H9 (cell line): ENCODE measurements at regions not wholly inside any gene's neighbourhood (a gene's known extent, or its start where the extent isn't known, plus 50 kb on each side); places are given as distances from the start of the nearest gene placed in this dataset.

Experiments
- DNase-seq: peaks from one replicate; pipeline ENCODE4 v3.0.0-alpha.2; 2017
- H2AFZ ChIP-seq: one replicate; pipeline ENCODE4 v1.6.1; 2013; ENCODE audit warnings: mild to moderate bottlenecking, low read length, control low read depth, moderate library complexity
- H2AK5ac ChIP-seq: 2 replicates; pipeline ENCODE4 v1.6.1; 2013; ENCODE audit warnings: low read length, control low read depth, mixed read lengths; ENCODE audit not compliant: insufficient read length
- H2BK120ac ChIP-seq: one replicate; pipeline ENCODE4 v1.6.1; 2013; ENCODE audit warnings: low read depth, mild to moderate bottlenecking, low read length, control low read depth, inconsistent platforms; ENCODE audit not compliant: poor library complexity, severe bottlenecking
- H2BK12ac ChIP-seq: 2 replicates; pipeline ENCODE4 v1.6.1; 2013; ENCODE audit warnings: low read length, control low read depth, mixed read lengths, low read depth; ENCODE audit not compliant: insufficient read length
- H2BK15ac ChIP-seq: 2 replicates; pipeline ENCODE4 v1.6.1; 2013; ENCODE audit warnings: low read depth, low read length, control low read depth
- H2BK20ac ChIP-seq: one replicate; pipeline ENCODE4 v1.6.1; 2013; ENCODE audit warnings: low read depth, mild to moderate bottlenecking, low read length, control low read depth, inconsistent platforms; ENCODE audit not compliant: poor library complexity, severe bottlenecking
- H2BK5ac ChIP-seq: 2 replicates; pipeline ENCODE4 v1.6.1; 2013; ENCODE audit warnings: low read length, control low read depth, mixed read lengths; ENCODE audit not compliant: insufficient read length
- H3K14ac ChIP-seq: 2 replicates; pipeline ENCODE4 v1.6.1; 2013; ENCODE audit warnings: low read length, control low read depth; ENCODE audit not compliant: insufficient read depth
- H3K18ac ChIP-seq: 2 replicates; pipeline ENCODE4 v1.6.1; 2013; ENCODE audit warnings: low read depth, mild to moderate bottlenecking, mixed read lengths, low read length, control low read depth; ENCODE audit not compliant: insufficient read length
- H3K23ac ChIP-seq: 2 replicates; pipeline ENCODE4 v1.6.1; 2013; ENCODE audit warnings: low read length, control low read depth, mixed read lengths, low read depth; ENCODE audit not compliant: insufficient read length
- H3K23me2 ChIP-seq: 2 replicates; pipeline ENCODE4 v1.6.1; 2013; ENCODE audit warnings: low read depth, mild to moderate bottlenecking, mixed read lengths, low read length, control low read depth; ENCODE audit not compliant: insufficient read length, poor library complexity, severe bottlenecking
- H3K27ac ChIP-seq: 2 replicates; pipeline ENCODE4 v1.5.1; 2013; ENCODE audit warnings: low read length, control low read depth, mixed read lengths, low read depth; ENCODE audit not compliant: insufficient read length
- H3K27me3 ChIP-seq: 2 replicates; pipeline ENCODE4 v1.6.1; 2013; ENCODE audit warnings: low read length, control low read depth, inconsistent platforms; ENCODE audit not compliant: insufficient read depth
- H3K4ac ChIP-seq: 2 replicates; pipeline ENCODE4 v1.6.1; 2013; ENCODE audit warnings: low read depth, mild to moderate bottlenecking, control low read depth, inconsistent platforms, low read length, moderate library complexity
- H3K4me1 ChIP-seq: 2 replicates; pipeline ENCODE4 v1.6.1; 2013; ENCODE audit warnings: low read length, control low read depth, inconsistent platforms; ENCODE audit not compliant: insufficient read depth
- H3K4me2 ChIP-seq: 2 replicates; pipeline ENCODE4 v1.6.1; 2013; ENCODE audit warnings: low read length, control low read depth, mixed read lengths; ENCODE audit not compliant: insufficient read length, insufficient read depth
- H3K56ac ChIP-seq: 2 replicates; pipeline ENCODE4 v1.6.1; 2013; ENCODE audit warnings: low read depth, mild to moderate bottlenecking, mixed read lengths, low read length, control low read depth; ENCODE audit not compliant: insufficient read length
- H3K79me1 ChIP-seq: 2 replicates; pipeline ENCODE4 v1.6.1; 2013; ENCODE audit warnings: low read depth, mild to moderate bottlenecking, moderate library complexity, low read length, control low read depth, inconsistent platforms; ENCODE audit not compliant: insufficient read depth, poor library complexity, severe bottlenecking
- H3K79me2 ChIP-seq: 2 replicates; pipeline ENCODE4 v1.6.1; 2013; ENCODE audit warnings: low read length, control low read depth, inconsistent platforms; ENCODE audit not compliant: insufficient read depth
- H3K9ac ChIP-seq: 2 replicates; pipeline ENCODE4 v1.6.1; 2013; ENCODE audit warnings: low read length, control low read depth, mixed read lengths; ENCODE audit not compliant: insufficient read length; ENCODE audit errors: extremely low read depth
- H3K9me3 ChIP-seq: one replicate; pipeline ENCODE4 v1.6.1; 2013; ENCODE audit warnings: low read depth, low read length, inconsistent platforms; ENCODE audit not compliant: control insufficient read depth
- H3T11ph ChIP-seq: one replicate; pipeline ENCODE4 v1.6.1; 2013; ENCODE audit warnings: mild to moderate bottlenecking, low read length, control low read depth, inconsistent platforms
- H4K20me1 ChIP-seq: one replicate; pipeline ENCODE4 v1.6.1; 2013; ENCODE audit not compliant: control insufficient read depth, insufficient read length, insufficient read depth
- H4K5ac ChIP-seq: 2 replicates; pipeline ENCODE4 v1.6.1; 2013; ENCODE audit warnings: low read depth, mild to moderate bottlenecking, mixed read lengths, low read length, control low read depth; ENCODE audit not compliant: insufficient read length
- H4K8ac ChIP-seq: replicated peaks from 2 replicates; pipeline ENCODE4 v1.6.1; 2013; ENCODE audit warnings: low read length, control low read depth, mixed read lengths, low read depth; ENCODE audit not compliant: insufficient read length
- H4K91ac ChIP-seq: 2 replicates; pipeline ENCODE4 v1.6.1; 2013; ENCODE audit warnings: low read depth, mild to moderate bottlenecking, moderate library complexity, mixed read lengths, low read length, control low read depth; ENCODE audit not compliant: insufficient read length
- H3K27ac Mint-ChIP-seq, 3 experiments: 2 replicates in 2 of 3; 3 replicates in 1 of 3; pipeline ENCODE4 v1.8.0; 2020 to 2021; ENCODE audit warnings: mixed read lengths in 3 of 3, mild to moderate bottlenecking in 1 of 3, moderate library complexity in 1 of 3
- H3K27me3 Mint-ChIP-seq: 2 replicates; pipeline ENCODE4 v1.8.0; 2021; ENCODE audit warnings: low read depth, mild to moderate bottlenecking, moderate library complexity, mixed read lengths
- H3K36me3 Mint-ChIP-seq, 3 experiments: 2 replicates in 2 of 3; 3 replicates in 1 of 3; pipeline ENCODE4 v1.8.0; 2020 to 2021; ENCODE audit warnings: low read depth in 3 of 3, mixed read lengths in 3 of 3; ENCODE audit not compliant: insufficient read depth in 1 of 3
- H3K4me1 Mint-ChIP-seq, 2 experiments: 2 replicates each; pipeline ENCODE4 v1.8.0; 2020; ENCODE audit warnings: mixed read lengths in 2 of 2
- H3K4me3 Mint-ChIP-seq, 2 experiments: 2 replicates in 1 of 2; 3 replicates in 1 of 2; pipeline ENCODE4 v1.8.0; 2020 to 2021; ENCODE audit warnings: mild to moderate bottlenecking in 2 of 2, mixed read lengths in 2 of 2, moderate library complexity in 1 of 2
- H3K9me3 Mint-ChIP-seq, 2 experiments: 2 replicates in 1 of 2; 3 replicates in 1 of 2; pipeline ENCODE4 v1.8.0; 2020; ENCODE audit warnings: mild to moderate bottlenecking in 2 of 2, mixed read lengths in 2 of 2, moderate library complexity in 1 of 2
- CTCF ChIP-seq: fragments of 200-600 bp; sonication (generic); conservative IDR thresholded peaks from 3 replicates; pipeline ENCODE4 v1.8.0; 2021; ENCODE audit warnings: antibody characterized with exemption, mild to moderate bottlenecking
- WGBS: extraction: QIAGEN DNeasy Blood & Tissue Kit; methylation state at CpG from one replicate; pipeline ENCODE4 v1.1.7; 2013; ENCODE audit warnings: missing lambda C conversion rate, low lambda C conversion rate, mixed read lengths; ENCODE audit not compliant: insufficient read length; ENCODE audit errors: extremely low coverage; 5-methylcytosine and 5-hydroxymethylcytosine counted together

GRCh38 chr7:33764752-33765451 is 140.4 kb upstream of the BMPER start:
- no peak for DNase-seq

More at GRCh38 chr7:33764752-33765451, 140.4 kb upstream of the BMPER start:
- Histone ChIP-seq H4K8ac (no peak overlapping the region), H2AK5ac (no peak overlapping the region), H2AFZ (no peak overlapping the region), H3K27ac (no peak overlapping the region), H4K20me1 (no peaks in the 10 kb centered on the region), H3K27me3 (no peaks in the 10 kb centered on the region; the same call in 1 of the 2 replicates), H3K56ac (no peak overlapping the region), H2BK20ac (no peak overlapping the region), H3K4ac (no peak overlapping the region), H2BK15ac (no peak overlapping the region), H3K79me1 (no peaks in the 10 kb centered on the region), H4K91ac (no peak overlapping the region), H3K9me3 (no peaks in the 10 kb centered on the region), H2BK5ac (no peak overlapping the region), H3K4me2 (no peak overlapping the region), H3K18ac (no peak overlapping the region), H3T11ph (no peak overlapping the region), H2BK12ac (no peak overlapping the region), H4K5ac (no peak overlapping the region), H3K4me1 (peaks cover 3% of the 10 kb centered on the region; the same call in 1 of the 2 replicates), H3K14ac (no peak overlapping the region), H3K9ac (no peak overlapping the region), H3K23ac (no peak overlapping the region), H3K79me2 (no peaks in the 10 kb centered on the region), H2BK120ac (no peak overlapping the region), H3K23me2 (no peaks in the 10 kb centered on the region)
- no CpG with 5 or more reads among the region's 7 CpGs for WGBS
- Mint-ChIP-seq H3K36me3 (no peaks in the 10 kb centered on the region), H3K27ac (no peak overlapping the region), H3K4me3 (no peak overlapping the region), H3K4me1 (peaks cover 22 to 26% of the 10 kb centered on the region in 2 experiments), H3K9me3 (no peaks in the 10 kb centered on the region), H3K27me3 (no peaks in the 10 kb centered on the region)
- no peak for TF ChIP-seq CTCF
